GM21360 (cell line): ENCODE measurements at regions not wholly inside any gene's neighbourhood (a gene's known extent, or its start where the extent isn't known, plus 50 kb on each side); places are given as distances from the start of the nearest gene placed in this dataset.

Experiments used
- ATAC-seq: cut with Tn5 transposase; IDR thresholded peaks from one replicate; pipeline ENCODE4 v1.9.1; 2021; ENCODE audit warnings: mild to moderate bottlenecking, moderate library complexity; ENCODE audit not compliant: unreplicated experiment

DNA sequence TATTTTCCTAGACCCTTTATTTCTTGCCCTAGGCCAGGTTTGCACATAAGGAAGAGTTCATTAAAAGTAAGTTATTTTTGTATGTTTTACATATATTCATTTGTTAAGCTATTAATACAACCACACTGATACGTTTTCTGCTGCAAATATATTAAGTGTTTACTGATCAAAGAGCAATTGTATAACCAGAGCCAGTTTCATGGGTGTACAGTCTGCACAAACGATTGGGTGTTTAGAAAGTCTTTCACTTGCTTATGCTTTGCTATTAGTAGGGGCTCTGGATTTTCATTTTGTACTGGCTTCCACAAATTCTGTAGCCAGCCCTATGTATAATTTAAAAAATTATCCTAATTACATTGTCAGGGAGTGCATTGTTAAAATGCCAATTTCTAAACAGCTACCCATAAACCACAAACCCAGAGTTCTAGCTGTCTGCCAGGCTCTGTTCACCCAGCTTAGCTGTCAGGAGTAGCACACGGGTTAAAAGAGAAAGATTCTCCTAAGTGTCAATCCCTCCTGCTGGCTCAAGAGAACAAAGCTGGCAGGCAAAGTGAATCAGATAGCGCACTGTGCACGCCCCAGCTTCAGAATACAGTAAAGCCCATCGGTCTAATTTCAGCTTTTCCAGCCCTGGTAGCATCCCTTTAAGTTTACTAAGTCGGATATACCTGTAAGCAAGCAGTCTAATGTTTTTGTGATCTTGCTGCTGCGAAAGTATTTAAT lies 151.0 kb upstream of the LMO3 start:
- no peak for ATAC-seq

- ATAC-seq: no peak
These were observed 124.8 kb upstream of the LMO3 start for GRCh38 chr12:16730772-16731171.

GRCh38 chr12:16726879-16727278 lies 120.9 kb upstream of the LMO3 start:
- no peak for ATAC-seq

DNA sequence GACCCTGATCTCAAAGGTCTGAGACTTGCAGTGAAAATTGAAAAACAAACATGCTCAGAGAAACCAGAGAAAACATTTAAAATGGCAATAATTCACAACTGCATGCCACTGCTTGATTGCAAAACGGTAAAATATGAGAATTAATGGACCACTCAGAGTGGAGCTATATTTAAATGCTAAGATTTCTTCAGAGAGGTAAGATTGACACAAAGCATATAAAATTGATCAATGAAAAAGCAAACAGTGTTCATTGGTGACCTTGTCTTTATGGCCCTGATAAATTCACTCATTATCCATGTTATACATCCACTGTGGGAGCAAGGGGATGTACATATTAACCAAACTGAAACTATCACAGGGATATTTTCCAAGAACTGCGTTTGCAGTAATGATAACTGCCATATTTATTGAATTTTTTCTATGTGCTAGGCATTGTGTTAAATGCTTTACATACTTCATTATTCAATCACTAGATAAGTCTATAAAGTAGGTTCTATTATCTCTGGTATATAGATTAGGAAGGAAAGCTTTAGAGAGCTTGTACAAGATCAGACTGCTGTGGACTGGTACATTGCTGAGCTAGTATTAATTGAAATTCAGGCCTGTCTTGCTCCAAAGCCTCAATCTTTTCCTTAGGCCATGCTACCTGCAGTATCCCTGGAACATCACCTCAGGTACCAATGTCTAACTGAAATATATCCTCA lies 113.9 kb upstream of the LMO3 start:
- ATAC-seq: no peak

- ATAC-seq: no peak
These were observed 111.0 kb upstream of the LMO3 start for GRCh38 chr12:16716928-16717327.

DNA sequence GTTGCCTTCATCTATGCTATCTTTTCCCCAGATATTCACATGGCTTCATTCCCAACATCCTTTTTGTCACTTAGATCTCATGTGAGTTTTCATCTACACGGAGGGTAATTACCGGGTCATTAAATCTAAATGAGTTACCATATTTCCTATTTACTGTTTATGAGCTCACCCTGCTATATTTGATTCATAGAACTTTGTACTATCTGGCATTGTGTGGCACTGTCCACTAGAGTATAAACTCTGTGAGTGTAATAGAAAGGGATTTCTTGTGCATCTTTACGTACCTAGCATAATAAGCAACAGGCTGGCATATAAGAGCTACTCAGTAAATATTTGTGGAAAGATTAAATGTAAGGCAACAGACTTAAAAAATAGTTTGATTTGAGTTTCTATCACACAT lies 86.1 kb upstream of the LMO3 start:
- ATAC-seq: no peak

- ATAC-seq: no peak
These were observed 85.7 kb upstream of the LMO3 start for GRCh38 chr12:16691624-16692023.

- no peak for ATAC-seq
These were observed 82.2 kb upstream of the LMO3 start for GRCh38 chr12:16688200-16688599.

- ATAC-seq: no peak
These were observed 79.1 kb upstream of the LMO3 start for GRCh38 chr12:16685107-16685506.

DNA sequence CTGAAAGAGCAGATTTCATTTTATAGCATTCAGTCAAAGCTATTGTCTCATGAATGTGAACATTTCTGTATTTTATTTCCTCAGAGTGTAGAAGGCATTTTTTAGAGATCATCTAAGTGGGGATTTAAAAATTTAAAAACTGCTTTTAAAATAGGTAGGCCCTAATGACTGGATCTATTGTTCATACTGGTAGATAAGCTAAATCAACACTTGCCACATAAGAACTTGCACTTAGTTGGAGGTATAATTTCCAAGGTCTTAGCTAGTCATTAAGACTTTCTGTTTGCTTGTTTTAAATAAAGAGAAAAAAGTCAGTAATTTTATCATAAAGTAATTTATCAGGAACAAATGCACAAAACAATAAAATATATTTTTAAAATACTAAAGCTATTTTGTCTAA lies 75.2 kb upstream of the LMO3 start:
- ATAC-seq: no peak

GRCh38 chr12:16675438-16675837 lies 69.5 kb upstream of the LMO3 start:
- ATAC-seq: no peak

- ATAC-seq: no peak
These were observed 68.9 kb upstream of the LMO3 start for GRCh38 chr12:16674885-16675284.

DNA sequence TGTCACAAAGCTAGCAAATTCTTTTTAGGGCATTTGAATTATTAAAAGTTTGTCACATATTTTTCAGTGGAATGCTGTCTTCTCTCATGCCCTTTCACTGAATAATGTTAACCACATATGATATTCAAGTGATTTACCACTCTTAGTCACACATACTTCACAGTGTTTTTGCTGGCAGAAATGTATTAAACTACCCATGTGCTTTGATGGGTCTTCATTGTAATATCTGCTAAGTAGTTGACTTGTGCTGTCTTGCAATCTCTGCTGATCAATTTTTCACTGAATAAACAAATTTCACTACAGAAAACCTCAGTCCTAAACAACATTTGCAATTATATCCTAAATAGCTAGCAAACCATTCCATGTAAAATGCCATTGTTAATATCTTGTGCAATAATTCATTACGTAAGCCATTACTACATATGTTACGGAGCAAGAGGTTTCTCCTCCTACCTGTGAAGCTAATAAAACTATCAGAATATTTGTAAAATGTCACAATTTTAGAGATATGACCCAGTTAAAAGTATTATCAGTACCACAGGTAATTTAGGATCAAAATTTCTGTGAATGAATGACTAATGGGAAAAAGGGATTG lies 64.6 kb upstream of the LMO3 start:
- no peak for ATAC-seq

DNA sequence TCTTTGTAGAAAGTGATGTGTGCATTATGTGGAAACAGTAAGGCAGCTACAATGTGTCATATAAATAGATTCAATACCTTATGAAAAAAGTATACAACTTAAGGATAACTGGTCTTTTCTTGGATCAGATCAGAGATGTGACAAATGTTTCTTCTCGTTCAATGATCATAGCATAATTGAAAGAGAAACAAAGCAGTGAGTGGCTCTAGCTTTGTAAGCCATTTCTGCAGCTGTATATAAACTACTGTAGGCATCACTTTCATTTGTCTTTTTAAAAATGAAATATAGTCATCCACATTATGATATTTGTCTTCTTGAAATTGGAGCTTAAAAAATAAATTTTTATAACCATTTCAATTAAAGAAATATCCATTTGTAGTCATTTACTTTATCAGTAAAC lies 63.8 kb upstream of the LMO3 start:
- ATAC-seq: no peak

GRCh38 chr12:16668198-16668597 lies 62.2 kb upstream of the LMO3 start:
- no peak for ATAC-seq

- no peak for ATAC-seq
These were observed 52.7 kb upstream of the LMO3 start for GRCh38 chr12:16658699-16659098.
